Fibroblast of lung (primary cell): ENCODE measurements at regions not wholly inside any gene's neighbourhood (a gene's known extent, or its start where the extent isn't known, plus 50 kb on each side); places are given as distances from the start of the nearest gene placed in this dataset.

Source experiments
- EZH2 ChIP-seq: IDR thresholded peaks from 2 replicates; pipeline ENCODE4 v1.5.1; 2012; ENCODE audit warnings: low read length, control low read depth, mild to moderate bottlenecking; ENCODE audit errors: missing control alignments
- TF ChIP-seq, protein P1 (sequence below), 2 donors: IDR thresholded peaks in 1 of 2; conservative IDR thresholded peaks in 1 of 2; 1 replicate in 1 of 2; 2 replicates in 1 of 2; pipeline ENCODE4 v1.5.1; 2011 to 2012; ENCODE audit warnings: low read length in 2 of 2, control low read depth in 1 of 2, inconsistent platforms in 1 of 2, low read depth in 1 of 2, mild to moderate bottlenecking in 1 of 2

GRCh38 chr5:3954199-3954598 is 358.6 kb downstream of the IRX1 start:
- TF ChIP-seq, protein P1, sequence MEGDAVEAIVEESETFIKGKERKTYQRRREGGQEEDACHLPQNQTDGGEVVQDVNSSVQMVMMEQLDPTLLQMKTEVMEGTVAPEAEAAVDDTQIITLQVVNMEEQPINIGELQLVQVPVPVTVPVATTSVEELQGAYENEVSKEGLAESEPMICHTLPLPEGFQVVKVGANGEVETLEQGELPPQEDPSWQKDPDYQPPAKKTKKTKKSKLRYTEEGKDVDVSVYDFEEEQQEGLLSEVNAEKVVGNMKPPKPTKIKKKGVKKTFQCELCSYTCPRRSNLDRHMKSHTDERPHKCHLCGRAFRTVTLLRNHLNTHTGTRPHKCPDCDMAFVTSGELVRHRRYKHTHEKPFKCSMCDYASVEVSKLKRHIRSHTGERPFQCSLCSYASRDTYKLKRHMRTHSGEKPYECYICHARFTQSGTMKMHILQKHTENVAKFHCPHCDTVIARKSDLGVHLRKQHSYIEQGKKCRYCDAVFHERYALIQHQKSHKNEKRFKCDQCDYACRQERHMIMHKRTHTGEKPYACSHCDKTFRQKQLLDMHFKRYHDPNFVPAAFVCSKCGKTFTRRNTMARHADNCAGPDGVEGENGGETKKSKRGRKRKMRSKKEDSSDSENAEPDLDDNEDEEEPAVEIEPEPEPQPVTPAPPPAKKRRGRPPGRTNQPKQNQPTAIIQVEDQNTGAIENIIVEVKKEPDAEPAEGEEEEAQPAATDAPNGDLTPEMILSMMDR (conservative IDR thresholded peaks at IDR 0.05 in 1 of 2, IDR thresholded peaks at IDR 0.05 in 1 of 2; ENCODE audit: low read depth in 1 of 2, low read length in 2 of 2) = no peak
- TF ChIP-seq EZH2 = no peak
